Ovary (tissue), 7 donors: ENCODE measurements at regions not wholly inside any gene's neighbourhood (a gene's known extent, or its start where the extent isn't known, plus 50 kb on each side); places are given as distances from the start of the nearest gene placed in this dataset.

ENCODE experiments used
- DNase-seq, 5 donors: peaks; one replicate each; pipeline ENCODE4 v3.0.0-alpha.2; 2019 to 2020
- H3K27ac ChIP-seq, 2 donors: fragments of 200-600 bp; one replicate each; pipeline versions ENCODE4 v1.5.1 to v1.8.0; 2019 to 2022
- H3K27me3 ChIP-seq: fragments of 200-600 bp; one replicate; pipeline ENCODE4 v1.8.0; 2022
- H3K36me3 ChIP-seq: fragments of 200-600 bp; sonication (generic); one replicate; pipeline ENCODE4 v1.5.1; 2019
- H3K4me1 ChIP-seq: one replicate; pipeline ENCODE4 v1.8.1; 2013; ENCODE audit warnings: mild to moderate bottlenecking, moderate library complexity; ENCODE audit not compliant: insufficient read depth
- H3K4me3 ChIP-seq: fragments of 200-600 bp; sonication (generic); one replicate; pipeline ENCODE4 v1.5.1; 2017
- H3K9me3 ChIP-seq, 2 donors: fragments of 200-600 bp in 1 of 2; sonication (generic) in 1 of 2; one replicate each; pipeline versions ENCODE4 v1.5.1 to v1.8.1; 2013 to 2019; ENCODE audit warnings: mild to moderate bottlenecking in 1 of 2, moderate library complexity in 1 of 2
- CTCF ChIP-seq, 3 donors: fragments of 450-650 bp in 2 of 3; fragments of 200-600 bp in 1 of 3; IDR thresholded peaks; one replicate each; pipeline versions ENCODE4 v1.5.1 to v1.8.0; 2016 to 2022; ENCODE audit warnings: antibody characterized with exemption in 3 of 3, mild to moderate bottlenecking in 1 of 3
- EP300 ChIP-seq: sonication (generic); formaldehyde crosslinking; IDR thresholded peaks from one replicate; pipeline ENCODE4 v1.6.1; 2017; ENCODE audit warnings: antibody characterized with exemption
- POLR2A ChIP-seq: fragments of 450-650 bp; IDR thresholded peaks from one replicate; pipeline ENCODE4 v1.6.1; 2017; ENCODE audit warnings: antibody characterized with exemption, mild to moderate bottlenecking, moderate library complexity
- WGBS, 3 donors: extraction: QIAGEN DNeasy Blood & Tissue Kit in 1 of 3; methylation state at CpG; one replicate each; pipeline versions ENCODE4 v1.1.5 to v1.1.7; 2013 to 2017; 5-methylcytosine and 5-hydroxymethylcytosine counted together
- intact Hi-C, 4 donors: fragments of 100-400 bp; cut with DNase I; formaldehyde crosslinking; loops; one replicate each; pipeline versions ENCODE4 v1.11.0 to v1.15.1; 2022 to 2023
- donor health status: DM: no; HTN: no; CAD: no; lungs with moderate emphysema.
- donor health status: DM: no; HTN: no; CAD: no.
- donor health status: Bipolar disorder and iron deficiency.
- donor health status: DM: no; HTN: no; CAD: no.
- donor health status: DM: yes; HTN: yes; CAD: no.

- Histone ChIP-seq H3K36me3 (no peaks in the 10 kb centered on the region), H3K9me3 (no peaks in the 10 kb centered on the region)
Measured at GRCh38 chr3:66144568-66145407, 76.0 kb upstream of the SLC25A26 start.

GRCh38 chr3:66142079-66142478 lies 78.7 kb upstream of the SLC25A26 start:
- WGBS, 3 donors, result 94 to 95% (median 95%) methylated on average over 1 of the region's 1 CpG
- Histone ChIP-seq H3K9me3 (no peaks in the 10 kb centered on the region), H3K4me3 (no peak overlapping the region), H3K27ac (no peak overlapping the region), H3K27me3 (no peaks in the 10 kb centered on the region), H3K4me1 (no peaks in the 10 kb centered on the region), H3K36me3 (no peaks in the 10 kb centered on the region)
- intact Hi-C loops, result no loop called here
- no peak for TF ChIP-seq POLR2A
- no peak for TF ChIP-seq EP300
- no peak for TF ChIP-seq CTCF (IDR thresholded peaks at IDR 0.05)
- no peak for DNase-seq

More at GRCh38 chr3:66144568-66145407, 76.0 kb upstream of the SLC25A26 start:
- Histone ChIP-seq H3K27me3 (no peaks in the 10 kb centered on the region), H3K4me3 (no peak overlapping the region), H3K4me1 (no peaks in the 10 kb centered on the region), H3K27ac (no peak overlapping the region)
- WGBS, 3 donors, result 65 to 68% (median 68%) methylated on average over 7 of the region's 7 CpGs
- no peak for DNase-seq
- intact Hi-C loops, result no loop called here
- TF ChIP-seq CTCF (IDR thresholded peaks at IDR 0.05), result no peak
- no peak for TF ChIP-seq EP300
- no peak for TF ChIP-seq POLR2A

- DNase-seq, result no peak
- Histone ChIP-seq H3K27ac (no peak overlapping the region), H3K4me3 (no peak overlapping the region), H3K4me1 (no peaks in the 10 kb centered on the region), H3K9me3 (no peaks in the 10 kb centered on the region), H3K36me3 (no peaks in the 10 kb centered on the region), H3K27me3 (no peaks in the 10 kb centered on the region)
- intact Hi-C loops, result no loop called here
- WGBS, 3 donors, result 90 to 94% (median 91%) methylated on average over 7 of the region's 7 CpGs
- no peak for TF ChIP-seq POLR2A
Measured at GRCh38 chr3:66140743-66141372, 79.9 kb upstream of the SLC25A26 start.

- no peak for TF ChIP-seq POLR2A
- no peak for TF ChIP-seq EP300
- no peak for TF ChIP-seq CTCF (IDR thresholded peaks at IDR 0.05)
- Histone ChIP-seq H3K27me3 (no peaks in the 10 kb centered on the region), H3K4me1 (no peaks in the 10 kb centered on the region), H3K4me3 (no peak overlapping the region), H3K36me3 (no peaks in the 10 kb centered on the region), H3K27ac (no peak overlapping the region), H3K9me3 (no peaks in the 10 kb centered on the region)
- intact Hi-C loops, result no loop called here
- WGBS, 3 donors, result 55 to 92% (median 87%) methylated on average over 2 of the region's 2 CpGs
- DNase-seq, result no peak
Measured at GRCh38 chr3:66140106-66140505, 80.7 kb upstream of the SLC25A26 start.

- Histone ChIP-seq H3K27me3 (no peaks in the 10 kb centered on the region), H3K4me3 (no peak overlapping the region), H3K36me3 (no peaks in the 10 kb centered on the region), H3K27ac (no peak overlapping the region), H3K9me3 (no peaks in the 10 kb centered on the region), H3K4me1 (no peaks in the 10 kb centered on the region)
- TF ChIP-seq CTCF (IDR thresholded peaks at IDR 0.05) (no peak), POLR2A (no peak), EP300 (no peak)
- 36 to 43% (median 38%) methylated on average over 5 of the region's 5 CpGs for WGBS, 3 donors
- no peak for DNase-seq
- intact Hi-C loops, result loop anchor here in 2 of 4 donors (10.0 kb wide), 1 partner anchor 355 kb away; no protein-coding TSS in a partner anchor
Measured at GRCh38 chr3:66139415-66139814, 81.4 kb upstream of the SLC25A26 start.
